GM18870 (cell line): ENCODE measurements at regions not wholly inside any gene's neighbourhood (a gene's known extent, or its start where the extent isn't known, plus 50 kb on each side); places are given as distances from the start of the nearest gene placed in this dataset.

ENCODE experiments used
- ATAC-seq: cut with Tn5 transposase; IDR thresholded peaks from one replicate; pipeline ENCODE4 v1.9.1; 2021; ENCODE audit warnings: moderate library complexity; ENCODE audit not compliant: unreplicated experiment

DNA sequence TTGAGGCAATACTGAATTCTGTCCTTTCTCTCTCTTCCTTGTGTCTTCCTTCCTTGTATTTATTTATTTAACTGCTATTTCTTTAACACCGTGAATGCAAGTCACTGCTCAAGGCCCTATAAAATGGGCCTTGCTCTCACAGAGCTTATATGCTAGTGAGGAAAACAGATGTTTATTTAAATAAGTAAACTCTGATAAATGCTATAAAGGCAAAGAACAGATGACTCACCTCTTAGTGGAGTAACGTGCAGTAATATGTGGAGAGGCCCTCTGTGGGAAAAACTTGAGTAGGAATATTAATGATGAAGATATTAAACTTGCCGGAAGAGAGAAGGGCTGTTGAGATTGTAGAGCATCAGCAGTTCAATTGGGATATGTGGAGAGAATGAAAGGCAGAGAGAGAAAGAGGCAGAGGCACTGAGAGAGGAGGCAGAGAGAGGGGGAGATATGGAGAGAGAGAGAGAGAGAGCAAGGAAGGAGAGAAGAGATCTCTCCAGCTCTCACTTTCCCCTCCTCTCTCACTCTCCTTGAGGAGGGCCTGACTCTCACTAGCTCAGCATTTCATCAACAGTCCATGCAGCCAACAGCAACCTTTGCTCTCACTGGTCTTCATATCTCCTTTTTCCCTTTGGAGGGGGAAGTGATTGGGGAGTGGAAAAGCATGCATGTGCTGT is 322.2 kb downstream of the LMX1A start:
- ATAC-seq = no peak

GRCh38 chr1:165031001-165031400 is 325.5 kb downstream of the LMX1A start:
- no peak for ATAC-seq

GRCh38 chr1:165025805-165026204 is 330.7 kb downstream of the LMX1A start:
- no peak for ATAC-seq

GRCh38 chr1:165014753-165015152 is 341.8 kb downstream of the LMX1A start:
- no peak for ATAC-seq

GRCh38 chr1:165011991-165012531 is 344.5 kb downstream of the LMX1A start:
- ATAC-seq = no peak

- no peak for ATAC-seq
These were observed 345.3 kb downstream of the LMX1A start for GRCh38 chr1:165011186-165011585.

DNA sequence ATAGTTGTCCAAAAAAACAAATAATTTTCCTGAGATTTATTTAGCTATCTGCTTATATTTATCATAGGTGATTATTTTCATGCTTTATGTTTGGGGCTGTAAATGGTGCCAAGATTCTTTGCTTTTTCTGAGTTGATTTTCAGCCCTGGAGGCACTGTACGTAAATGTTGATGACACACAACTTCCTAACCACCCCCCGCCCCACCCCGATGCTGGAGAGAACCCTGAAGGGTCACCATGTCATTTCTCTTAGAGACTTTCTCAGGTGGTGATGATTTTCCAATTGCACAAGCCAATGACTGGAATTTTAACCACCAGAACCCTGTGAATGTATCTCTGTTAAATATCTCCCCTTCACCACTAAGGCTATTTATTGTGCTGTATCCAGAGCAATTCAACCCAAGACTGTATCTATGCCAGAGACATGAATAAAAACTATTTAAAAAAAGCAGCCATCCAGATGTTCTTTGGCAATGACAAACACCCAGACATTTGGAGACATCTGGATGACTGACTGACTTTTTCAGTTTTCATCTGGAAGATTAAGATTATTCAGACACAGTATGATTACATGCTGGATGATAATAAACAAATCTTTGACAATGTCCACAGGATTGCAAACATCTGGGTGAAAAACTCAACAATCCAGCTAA is 346.0 kb downstream of the LMX1A start:
- ATAC-seq = no peak

DNA sequence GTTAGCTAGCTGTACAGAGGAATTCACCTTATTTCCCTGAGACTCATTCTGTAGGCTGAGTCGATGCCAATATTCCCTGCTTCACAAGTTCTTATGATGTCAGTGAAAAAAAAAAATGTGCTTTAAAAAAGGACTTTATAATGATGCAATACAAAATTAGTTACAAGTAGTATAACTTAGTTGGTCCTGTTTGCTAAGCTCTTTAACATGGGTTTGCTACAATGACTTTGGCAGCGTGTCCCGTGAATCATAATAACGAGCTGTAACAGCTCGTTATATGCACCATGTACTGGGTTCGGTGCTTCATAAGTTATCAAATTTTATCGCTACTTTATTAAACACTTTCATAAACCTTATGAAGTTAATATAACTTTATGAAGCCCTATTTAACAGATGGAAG is 349.7 kb downstream of the LMX1A start:
- ATAC-seq = no peak

DNA sequence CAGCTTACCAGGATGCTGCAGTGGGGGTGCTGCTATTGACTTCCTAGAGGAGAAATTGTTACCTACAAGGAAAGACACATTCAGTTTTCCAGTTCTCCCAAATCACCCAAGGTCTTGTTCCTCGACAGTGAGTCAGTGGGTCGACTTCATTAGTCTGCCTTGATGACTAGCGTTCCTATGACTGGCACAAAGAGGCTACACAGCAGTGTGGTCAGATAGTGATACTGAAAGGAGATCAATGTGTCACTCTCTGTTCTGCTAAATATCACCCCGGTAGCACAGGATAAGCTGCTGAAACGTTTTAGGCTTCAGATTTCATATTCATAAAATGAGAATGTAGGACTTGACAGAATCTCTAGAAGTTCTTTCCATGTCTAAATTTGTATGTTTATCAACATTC is 357.4 kb downstream of the LMX1A start:
- no peak for ATAC-seq

DNA sequence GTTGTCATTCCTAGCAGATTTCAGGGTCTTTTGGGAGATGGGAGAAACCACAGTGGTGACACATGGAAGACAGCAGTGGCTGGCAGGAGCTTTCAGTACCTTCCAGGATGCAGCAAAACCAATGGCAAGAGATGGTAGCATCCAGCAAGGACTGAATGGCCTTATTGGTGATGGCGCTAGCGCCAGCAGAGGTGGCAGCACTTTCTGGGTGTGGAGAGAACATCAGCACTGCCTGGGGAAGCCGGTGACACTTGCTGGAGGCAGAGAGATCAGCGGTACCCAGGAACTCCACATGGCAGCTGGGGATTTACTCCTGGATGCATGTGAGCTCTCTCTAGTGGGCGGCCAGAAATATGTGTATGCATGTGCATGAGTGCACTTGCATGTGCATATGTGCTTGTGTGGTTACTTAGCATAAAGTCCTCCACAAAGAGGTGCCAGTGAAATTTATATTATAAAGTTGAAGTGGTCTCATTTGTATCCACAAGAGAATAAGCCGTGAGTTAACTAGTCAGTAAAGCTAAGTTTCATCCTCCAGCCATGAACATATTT is 364.7 kb downstream of the LMX1A start:
- ATAC-seq = no peak

- ATAC-seq = no peak
These were observed 373.4 kb downstream of the LMX1A start for GRCh38 chr1:164983023-164983650.

DNA sequence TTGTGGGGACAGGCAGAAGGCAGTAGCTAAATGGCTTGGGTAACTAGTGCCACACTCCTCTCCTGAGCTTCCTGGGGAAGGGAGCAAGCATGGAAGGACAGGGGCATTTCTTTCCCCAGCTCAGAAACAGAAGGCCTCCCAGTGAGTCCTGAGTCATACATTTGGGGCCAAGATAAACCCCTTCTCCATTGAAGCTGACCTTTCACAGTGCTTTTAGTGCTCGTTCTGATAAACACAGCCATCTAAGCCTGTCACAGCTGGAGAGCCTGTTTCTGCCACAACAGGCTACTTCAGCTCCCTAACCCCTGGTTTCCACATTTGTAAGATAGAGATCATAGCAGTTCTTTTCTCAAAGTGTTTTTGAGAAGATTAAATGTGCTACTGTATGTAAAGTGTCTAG is 374.0 kb downstream of the LMX1A start:
- ATAC-seq = no peak

DNA sequence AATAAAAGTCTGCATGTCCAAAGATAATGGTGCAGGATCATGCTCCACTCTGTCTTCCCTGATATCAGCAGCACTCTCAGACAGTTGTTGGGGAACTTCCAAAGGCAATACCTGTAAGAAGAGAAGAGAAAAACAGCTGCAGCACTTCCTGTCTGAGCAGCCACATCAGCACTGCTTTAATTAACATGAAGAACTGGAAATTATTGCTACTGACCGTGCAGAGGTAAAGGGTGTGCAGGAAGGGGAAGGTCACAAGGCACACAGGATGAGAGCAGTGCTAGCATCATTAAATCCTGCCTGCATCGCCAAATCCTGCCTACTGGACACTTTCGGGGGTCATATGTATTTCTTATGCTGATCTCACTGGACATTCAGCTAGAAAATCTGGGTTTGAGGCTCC is 379.0 kb downstream of the LMX1A start:
- no peak for ATAC-seq

DNA sequence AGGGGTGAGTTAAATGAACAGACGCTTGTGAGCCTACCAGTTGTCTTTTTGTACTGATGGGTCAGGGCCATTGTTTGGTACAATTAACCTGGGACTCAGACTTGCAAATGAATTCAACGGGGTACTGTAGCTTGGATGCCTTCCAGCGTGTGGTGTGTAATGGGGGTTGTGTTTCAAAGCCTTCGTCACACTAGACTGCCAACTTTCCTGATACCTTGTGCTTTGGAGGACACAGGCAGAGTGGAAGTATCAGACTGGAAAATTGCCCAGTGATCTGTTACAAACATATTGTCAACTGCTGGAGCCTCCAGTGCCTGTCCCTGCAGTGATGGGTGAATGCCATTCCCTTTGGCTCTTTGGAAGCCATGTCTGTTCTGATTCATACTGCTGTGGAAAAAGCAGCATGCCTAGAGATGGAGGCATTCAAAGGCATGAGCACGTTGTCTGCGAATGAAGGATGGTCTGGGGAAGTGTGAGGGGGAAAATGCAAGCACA is 384.5 kb downstream of the LMX1A start:
- no peak for ATAC-seq

GRCh38 chr1:164971391-164971790 is 385.1 kb downstream of the LMX1A start:
- ATAC-seq = no peak

GRCh38 chr1:164969253-164969652 is 387.3 kb downstream of the LMX1A start:
- no peak for ATAC-seq

DNA sequence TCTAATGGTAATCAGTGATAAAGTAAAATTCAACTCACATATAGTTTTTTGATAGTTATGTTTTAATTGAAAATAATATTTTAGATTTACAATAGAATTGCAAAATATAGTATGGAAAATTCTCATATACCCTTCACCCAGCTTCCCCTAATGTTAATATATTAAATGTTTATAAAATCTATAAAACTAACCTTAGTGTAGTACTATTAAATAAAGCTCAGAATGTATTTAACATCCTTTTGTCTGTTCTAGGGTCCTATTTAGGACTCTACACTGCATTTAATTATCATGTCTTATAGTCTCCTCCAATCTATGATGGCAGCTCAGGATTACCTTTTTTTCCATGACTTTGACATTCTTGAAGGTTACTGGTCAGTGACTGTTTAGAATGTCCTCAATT is 389.2 kb downstream of the LMX1A start:
- ATAC-seq = no peak

GRCh38 chr1:164961715-164962114 is 394.8 kb downstream of the LMX1A start:
- no peak for ATAC-seq

DNA sequence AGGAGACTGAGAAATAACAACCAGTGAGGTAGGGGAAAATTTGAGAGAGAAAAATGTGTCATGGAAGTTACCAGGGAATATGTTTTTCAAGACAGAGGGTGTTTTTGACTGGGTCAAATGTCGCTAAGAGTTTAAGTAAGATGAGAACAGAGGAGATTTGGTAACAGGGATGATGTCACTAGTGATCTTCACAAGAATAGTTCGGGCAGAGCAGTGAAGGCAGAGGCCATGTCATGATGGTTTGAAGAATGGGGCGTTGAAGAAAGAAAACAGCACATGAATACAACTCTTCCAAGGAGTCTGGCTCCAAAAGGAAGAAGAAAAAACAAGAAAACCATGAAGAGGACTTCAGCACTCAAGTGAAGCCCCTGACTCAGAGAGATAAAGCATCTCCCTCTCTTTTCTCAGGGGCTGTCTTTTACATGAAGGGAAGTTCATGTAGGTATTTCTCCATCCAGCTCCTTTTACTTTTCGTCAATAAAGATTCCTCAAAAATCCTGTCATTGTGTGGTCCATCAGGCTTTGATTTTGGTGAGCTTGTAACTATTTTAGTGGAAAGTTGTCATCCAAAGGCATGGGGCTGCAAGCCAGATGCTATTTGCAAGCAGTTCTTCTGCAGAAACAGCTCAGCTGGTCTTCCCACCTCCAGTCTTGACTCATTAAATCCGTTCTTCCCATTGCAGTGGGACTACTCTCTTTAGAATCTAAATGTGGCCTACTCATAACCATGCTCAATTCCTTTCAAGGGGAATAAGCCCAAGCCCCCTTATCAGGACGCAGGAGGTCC is 397.3 kb downstream of the LMX1A start:
- no peak for ATAC-seq

- ATAC-seq = no peak
These were observed 394.8 kb downstream of the PBX1 start for GRCh38 chr1:164953815-164954214.

DNA sequence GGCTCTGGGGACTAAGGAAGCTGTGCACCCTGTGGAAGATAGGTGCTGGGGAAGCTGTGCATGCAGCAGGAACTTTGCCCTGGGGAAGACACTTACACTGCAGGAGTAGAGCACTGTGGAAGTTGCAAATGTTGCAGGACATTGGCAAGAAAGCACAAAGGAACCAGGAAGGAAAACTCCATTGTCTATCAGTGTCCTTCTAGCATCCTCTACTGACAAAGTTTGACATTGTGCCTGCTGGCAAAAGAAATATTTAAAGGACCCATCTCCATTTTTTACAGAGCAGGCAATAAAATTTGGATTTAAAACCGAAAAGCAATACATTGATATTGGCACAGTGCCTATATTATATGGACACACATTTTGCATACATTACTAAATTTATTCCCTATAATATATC is 394.1 kb downstream of the PBX1 start:
- no peak for ATAC-seq
